ENCODE measurements at regions not wholly inside any gene's neighbourhood (a gene's known extent, or its start where the extent isn't known, plus 50 kb on each side); places are given as distances from the start of the nearest gene placed in this dataset.
"Not testable (repeated sequence)": the region's sequence is repeated elsewhere in the genome, so short reads cannot be mapped to it uniquely, and the experiment has no call there.

DNA sequence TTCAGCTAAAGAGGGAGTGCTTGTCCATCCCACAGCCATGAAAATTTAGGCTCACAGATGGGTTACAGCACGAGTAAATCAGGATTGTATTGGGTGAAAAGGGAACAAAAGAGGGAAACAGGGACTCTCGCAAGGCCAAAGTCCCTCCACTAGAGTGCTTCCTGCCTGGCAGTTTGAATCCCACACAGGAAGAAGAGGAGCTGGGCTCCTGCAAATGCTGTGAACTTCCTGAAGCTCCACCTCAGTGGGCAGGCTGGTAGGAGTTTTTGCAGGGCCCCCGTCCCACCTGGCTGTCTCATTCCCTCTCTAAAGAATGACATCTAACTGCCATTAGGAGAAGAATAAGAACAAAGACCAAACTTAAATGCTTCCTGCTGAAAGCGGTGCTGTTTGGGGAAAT is 712.0 kb upstream of the PRMT6 start:
- no peak for DNase-seq

DNA sequence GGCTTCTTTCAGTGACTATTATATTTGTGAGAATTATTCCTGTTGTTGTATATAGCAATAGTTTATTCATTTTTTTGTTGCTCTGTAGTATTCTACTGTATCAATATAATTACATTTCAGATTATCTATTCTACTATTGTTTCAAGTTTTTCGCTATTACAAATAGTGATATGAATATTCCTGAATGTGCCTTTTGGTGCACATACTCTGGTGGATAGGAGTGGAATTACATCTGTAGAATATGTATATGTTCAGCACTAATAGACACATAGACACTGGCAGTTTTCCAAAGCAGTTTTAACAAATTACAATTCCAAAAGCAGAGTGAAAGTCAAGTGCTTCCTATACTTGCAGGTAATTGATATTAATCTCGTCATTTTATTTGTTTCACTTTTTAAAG is 696.2 kb upstream of the PRMT6 start:
- peak; percentile 16 for DNase-seq

DNA sequence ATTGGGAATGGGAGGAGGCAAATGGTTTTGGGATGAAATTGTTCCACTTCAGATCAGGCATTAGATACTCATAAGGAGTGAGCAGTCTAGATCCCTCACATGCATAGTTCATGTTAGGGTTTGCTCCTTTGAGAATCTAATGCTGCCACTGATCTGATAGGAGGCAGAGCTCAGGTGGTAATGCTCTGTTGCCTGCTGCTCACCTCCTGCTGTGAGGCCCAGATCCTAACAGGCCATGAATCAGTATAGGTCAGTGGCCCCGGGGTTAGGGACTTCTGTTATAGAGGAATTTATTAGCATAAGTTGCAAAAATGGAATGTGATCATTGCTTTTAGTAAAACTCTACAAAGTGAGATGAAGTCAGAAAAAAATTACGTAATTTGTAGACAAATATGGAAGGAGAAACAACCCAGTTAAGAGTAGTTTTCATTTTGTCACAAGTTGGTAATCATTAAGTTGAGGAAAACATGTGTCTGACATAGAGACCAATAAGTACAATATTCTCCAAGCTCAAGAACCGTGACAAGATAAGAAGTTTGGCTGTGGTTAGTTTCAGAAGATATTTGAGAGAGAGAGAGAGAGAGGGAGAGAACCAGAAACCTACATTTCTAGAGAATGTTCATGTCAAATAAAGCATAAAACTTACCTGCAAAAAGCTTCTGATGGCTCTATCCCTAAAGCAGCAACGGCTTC is 689.7 kb upstream of the PRMT6 start:
- no peak for DNase-seq

DNA sequence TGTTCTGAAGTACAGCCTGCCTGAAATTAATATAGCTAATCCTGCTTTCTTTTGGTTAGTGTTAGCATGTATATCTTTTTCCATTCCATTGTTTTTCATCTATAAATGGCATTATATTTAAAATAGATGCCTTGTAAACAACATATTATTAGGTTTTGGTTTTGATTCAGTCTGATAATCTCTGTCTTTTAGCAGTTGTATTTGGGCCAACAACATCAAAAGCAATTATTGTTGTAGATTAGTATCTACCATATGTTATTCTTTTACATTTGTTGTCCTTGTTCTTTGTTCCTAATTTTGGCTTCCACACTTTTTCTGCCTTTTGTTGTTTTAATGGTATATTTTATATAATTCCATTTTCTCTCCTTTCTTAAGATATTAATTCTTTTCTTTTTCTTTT is 678.2 kb upstream of the PRMT6 start:
- DNase-seq, result no peak

DNA sequence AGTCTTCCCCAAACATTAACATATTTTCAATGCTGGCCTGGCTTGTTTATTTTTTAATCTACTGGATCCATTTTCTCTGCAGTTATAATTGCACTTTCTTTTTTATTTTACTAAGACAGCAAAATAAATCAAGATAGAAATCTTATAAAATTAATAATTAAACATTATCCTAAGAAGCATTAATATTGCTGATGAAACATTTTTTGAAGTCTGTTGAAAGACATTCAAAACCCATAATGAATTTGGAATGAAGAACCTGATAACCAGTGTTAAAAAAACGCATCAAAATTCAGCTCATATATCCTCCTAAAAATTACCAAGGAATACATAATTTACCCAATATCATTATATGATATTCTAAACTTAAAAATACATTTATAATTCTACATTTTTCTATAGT is 675.7 kb upstream of the PRMT6 start:
- DNase-seq, result no peak

DNA sequence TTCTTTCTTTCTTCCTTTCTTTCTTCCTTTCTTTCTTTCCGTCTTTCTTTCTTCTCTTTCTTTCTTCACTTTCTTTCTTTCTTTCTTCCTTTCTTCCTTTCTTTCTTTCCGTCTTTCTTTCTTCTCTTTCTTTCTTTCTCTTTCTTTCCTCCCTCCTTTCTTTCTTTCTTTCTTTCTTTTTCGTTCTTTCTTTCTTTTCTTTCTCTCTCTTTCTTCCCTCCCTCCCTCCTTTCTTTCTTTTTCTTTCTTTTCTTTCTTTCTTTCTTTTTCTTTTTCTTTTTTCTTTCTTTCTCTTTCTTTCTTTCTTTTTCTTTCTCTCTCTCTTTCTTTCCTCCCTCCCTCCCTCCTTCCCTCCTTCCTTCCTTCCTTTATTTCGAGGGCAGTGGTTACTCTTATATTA is 667.3 kb upstream of the PRMT6 start:
- not testable (repeated sequence) for DNase-seq

DNA sequence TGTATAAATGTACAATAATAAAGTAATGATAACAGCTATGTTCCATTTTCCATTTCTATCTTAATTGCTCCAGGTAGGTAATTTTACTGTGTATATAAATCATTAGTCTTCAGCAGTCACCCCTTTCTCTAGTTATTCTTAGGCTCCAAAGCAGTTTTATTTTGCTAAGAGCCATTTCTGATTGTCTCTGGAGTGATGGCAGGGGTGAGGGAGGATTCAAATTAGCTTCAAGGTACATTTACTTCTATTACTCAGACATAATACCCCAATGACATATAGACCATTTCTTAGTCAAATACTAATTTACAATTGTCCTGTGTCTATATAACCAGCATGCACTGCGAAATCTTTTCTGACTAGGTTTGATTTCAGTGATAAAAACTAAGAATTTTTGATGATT is 663.4 kb upstream of the PRMT6 start:
- DNase-seq, result no peak

DNA sequence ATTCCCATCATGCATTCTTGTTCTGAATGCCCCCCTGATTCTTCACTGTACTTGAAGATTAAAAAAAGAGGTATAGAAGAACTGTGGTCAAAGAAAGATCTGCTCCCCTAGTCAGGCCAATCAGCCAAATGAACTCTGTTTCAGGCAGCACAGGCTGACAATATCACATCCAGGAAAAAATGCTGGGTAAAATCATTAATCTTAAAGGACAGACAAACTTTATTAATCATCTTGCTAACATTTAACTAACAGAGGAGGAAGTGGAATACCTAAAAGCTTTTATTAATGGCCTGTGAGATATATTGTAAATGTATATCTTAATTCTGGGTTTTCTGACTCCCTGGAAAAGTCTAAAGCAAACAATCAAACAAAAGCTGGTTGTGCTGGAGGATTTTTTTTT is 660.5 kb upstream of the PRMT6 start:
- no peak for DNase-seq

DNA sequence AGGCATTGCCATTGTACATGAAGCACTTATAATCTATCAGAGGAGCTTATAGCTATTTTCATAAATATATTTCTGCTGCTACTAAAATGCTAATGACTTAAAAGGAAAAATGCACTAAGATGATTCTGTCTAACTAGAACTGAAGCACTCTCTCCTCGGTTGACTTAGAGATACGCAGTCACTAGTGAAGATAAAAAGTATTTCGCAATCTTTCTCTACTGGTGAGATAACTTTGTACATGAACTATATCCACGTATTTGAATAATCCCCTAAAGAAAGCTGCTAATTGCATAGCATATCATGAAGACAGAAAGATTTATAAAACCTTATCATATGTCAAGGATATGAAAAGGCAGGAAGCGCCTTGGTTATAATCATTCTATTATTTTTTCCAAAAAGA is 658.1 kb upstream of the PRMT6 start:
- peak; percentile 46 for DNase-seq

DNA sequence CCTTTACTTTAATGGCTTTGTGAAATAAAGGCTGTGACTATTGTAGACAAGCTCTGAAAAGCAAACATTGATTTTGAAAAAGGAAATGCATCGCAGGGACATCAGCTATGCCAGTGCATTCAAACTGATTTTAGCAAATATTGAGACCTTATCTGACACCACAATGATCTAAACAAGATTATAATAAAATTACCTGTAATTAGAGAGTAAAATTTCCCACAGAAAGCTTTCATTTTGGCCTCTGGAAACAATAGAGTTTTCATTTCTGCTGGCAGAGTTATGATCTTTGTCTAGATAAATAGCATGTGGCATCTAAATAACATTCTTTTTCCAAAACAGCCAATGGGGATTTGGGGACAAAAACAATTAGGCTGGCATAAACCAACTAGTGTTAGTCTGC is 650.4 kb upstream of the PRMT6 start:
- no peak for DNase-seq

DNA sequence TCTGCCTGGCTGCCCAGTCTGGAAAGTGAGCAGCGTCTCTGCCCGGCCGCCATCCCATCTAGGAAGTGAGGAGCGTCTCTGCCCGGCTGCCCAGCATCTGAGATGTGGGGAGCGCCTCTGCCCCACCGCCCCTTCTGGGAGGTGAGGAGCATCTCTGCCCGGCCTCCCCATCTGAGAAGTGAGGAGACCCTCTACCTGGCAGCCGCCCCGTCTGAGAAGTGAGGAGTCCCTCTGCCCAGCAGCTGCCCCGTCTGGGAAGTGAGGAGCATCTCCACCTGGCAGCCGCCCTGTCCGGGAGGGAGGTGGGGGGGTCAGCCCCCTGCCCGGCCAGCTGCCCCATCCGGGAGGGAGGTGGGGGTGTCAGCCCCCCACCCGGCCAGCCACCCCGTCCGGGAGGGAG is 644.2 kb upstream of the PRMT6 start:
- not testable (repeated sequence) for DNase-seq

DNA sequence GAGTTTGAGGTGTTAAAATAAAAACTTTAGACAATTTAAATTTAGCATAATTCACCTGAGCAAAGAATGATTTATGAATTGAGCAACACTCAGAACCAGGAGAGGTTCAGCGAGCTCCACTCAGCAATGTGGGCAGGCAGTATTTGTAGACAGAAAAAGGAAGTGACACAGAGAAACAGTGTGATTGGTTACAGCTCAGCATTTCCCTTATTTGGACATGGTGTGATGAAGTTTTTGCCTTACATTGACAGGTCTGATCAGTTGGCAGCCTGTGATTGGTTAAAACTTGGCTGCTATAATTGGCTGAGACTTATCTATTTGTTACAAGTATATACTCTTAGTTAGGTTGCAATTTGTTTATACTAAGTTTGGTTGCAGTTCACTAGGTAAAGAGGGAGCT is 621.2 kb upstream of the PRMT6 start:
- peak; percentile 50 for DNase-seq

DNA sequence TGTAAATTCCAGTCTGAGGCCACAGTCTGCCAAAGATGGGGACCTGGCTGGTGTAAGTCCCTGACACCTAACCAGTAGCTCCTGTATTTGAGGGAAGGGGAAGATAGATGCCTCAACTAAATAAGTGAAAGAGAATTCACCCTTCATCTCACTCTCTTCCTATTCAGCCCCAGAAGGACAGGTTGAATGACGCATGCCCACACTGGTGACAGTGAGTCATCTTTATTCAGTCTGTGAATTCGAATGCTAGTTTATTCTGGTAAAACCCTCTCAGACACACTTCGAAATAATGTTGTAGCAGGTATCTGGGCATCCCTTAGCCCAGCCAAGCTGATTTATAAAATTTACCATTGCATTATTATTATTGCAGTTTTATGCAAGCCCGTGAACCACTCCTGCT is 617.0 kb upstream of the PRMT6 start:
- DNase-seq, result no peak

DNA sequence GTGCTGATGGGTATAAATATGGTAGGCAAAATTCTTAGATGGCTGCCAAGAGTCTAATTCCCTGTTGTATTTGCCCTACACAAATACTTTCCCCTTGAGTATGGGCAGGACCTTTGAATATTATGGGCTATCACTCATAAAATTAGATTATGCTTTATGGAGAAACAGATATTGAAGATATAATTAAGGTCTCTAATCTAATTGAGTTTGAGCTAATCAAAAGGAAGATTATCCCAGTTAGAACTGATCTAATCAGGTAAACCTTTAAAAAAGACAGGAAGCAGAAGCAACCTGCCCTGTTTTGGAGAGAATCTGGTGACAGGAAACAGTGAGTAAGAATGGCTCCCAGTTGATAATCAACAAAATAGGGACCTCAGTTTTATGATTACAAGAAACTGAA is 609.0 kb upstream of the PRMT6 start:
- no peak for DNase-seq

DNA sequence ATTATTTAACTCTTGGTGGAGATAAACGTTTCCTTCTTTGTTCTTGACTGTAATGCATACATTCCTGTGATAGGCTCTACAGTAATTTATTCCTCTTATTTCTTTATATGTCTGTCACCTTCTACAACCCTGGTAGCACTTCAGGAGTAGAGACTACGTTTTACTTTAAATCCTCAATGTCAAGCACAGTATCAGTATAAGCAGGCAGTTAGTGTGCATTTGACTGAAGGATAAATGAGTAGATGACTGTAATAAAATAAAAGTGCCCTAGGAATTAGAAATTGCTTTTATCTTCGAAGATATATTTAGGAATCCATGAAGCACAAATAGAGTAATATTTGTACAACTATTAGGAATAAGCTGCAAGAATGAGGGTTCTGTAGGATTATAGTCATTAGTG is 599.6 kb upstream of the PRMT6 start:
- no peak for DNase-seq

DNA sequence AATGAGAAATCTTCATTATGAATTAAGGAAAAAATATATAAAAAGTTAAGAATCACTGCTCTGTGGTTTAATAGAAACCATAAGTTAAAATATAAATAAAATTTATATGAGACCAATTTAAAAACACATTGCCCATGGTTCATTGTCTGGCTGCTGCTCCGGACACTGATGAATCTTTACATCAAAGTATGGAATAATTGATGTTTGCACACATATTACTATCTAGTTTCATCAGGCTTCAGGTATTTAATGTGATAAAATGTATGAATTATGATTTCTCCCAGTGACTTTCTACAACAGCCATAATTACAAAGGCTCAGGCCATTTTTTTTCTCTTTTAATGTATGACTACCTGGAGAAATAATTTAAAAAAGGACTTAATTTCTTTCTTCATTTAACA is 599.1 kb upstream of the PRMT6 start:
- no peak for DNase-seq

DNA sequence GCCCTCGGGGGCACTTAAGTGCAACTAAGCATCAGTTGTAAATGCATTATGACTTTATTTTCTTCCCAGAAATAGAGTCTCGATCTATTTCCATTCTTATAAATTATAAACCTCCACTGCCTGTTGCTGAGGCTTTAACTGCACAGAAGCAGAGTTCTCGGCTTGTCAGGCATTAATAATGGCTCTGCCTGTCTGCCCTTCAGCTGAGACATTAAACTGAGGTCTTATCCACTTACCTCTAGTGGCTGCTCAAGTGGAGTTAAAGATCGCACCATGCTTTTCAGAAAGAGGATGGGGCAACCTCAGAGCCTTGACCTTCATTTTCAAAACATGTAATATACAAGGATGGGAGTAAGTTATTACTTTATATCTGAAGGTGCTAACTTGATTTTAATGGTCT is 597.6 kb upstream of the PRMT6 start:
- DNase-seq, result no peak

DNA sequence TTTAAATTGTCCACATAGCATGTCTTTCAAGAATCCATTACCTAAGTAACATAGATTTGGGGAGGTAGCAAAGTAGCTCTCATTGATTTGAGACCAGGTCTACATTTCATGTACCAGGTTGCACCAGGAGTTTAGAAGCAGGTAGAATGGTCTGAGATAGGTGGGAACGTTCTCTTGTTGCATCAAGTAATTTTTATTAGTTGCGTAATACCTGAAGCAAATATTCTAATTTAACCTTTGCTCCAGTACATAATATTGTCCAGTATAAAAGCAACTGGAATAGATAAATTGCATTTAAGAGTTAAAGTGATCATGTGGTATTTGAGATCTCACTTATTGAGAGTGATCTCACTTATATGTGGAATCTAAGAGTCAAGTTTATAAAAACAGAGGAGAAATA is 597.1 kb upstream of the PRMT6 start:
- DNase-seq, result no peak

DNA sequence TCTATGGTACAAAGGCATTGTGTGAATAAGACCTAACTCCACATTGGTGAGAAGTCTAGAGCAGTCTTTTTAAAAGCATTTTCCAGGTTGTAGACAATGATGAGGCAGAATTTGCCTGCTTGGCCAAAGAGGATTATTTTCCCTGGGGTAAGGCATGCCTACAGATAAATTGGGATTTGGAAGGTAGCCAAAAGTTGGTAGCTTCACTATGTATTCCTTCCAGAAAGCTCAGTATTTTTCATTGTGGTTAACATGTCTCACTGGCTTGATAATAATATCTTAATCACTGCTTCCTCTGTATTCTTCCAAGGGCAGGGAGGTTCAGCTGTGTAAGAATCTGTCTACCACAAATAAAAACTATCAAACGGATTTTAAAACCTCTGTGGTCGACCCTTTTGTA is 590.8 kb upstream of the PRMT6 start:
- no peak for DNase-seq

DNA sequence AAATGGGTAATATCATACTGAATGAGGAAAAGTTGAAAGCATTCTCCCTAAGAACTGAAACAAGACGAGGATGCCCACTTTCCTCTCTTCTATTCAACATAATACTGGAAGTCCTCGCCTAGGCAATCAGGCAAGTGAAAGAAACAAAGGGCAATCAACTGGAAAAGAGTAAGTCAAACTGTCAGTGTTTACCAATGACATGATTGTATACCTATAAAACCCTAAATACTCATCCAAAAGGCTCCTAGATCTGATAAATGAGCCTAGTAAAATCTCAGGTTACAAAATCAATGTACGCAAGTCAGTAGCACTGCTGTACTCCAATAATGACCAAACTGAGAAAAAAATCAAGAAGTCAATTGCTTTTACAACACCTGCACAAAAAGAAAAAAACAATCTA is 575.8 kb upstream of the PRMT6 start:
- no peak for DNase-seq

DNA sequence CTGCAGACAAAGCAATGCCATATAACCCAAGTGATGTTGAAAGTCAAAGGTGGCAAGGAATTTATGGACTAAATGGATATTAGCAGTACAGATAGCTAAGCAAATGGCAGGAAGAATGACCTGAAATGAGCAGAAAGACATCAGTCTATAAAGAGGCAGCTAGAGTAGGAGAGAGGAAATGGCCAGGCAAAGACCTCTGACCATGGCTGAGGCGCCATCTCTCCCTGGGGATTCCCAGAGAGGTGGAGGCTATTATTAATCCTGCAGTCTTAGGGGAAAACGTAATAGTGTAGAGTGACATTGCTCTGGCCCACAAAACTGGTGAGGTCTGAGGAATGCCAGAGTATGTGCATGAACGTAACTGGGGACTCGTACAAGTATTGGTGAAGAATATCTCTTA is 563.6 kb upstream of the PRMT6 start:
- DNase-seq, result no peak

DNA sequence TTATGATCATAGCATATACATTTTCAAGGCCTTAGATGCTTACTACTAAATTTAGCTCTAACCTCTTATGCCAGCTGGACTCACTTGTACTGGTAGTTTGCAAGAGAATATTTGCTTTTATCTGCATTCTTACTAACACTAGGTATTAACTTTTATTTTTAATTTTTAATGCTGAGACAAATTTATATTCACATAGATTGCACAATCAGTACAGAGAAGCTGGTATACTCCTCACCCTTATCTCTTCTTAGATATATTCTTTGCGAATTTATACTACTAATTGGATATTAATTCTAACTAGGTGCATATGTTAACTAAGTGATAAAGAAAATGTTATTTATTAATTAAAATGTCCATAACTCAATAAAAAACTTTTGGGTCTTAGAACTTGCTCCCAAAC is 561.8 kb upstream of the PRMT6 start:
- DNase-seq, result no peak

DNA sequence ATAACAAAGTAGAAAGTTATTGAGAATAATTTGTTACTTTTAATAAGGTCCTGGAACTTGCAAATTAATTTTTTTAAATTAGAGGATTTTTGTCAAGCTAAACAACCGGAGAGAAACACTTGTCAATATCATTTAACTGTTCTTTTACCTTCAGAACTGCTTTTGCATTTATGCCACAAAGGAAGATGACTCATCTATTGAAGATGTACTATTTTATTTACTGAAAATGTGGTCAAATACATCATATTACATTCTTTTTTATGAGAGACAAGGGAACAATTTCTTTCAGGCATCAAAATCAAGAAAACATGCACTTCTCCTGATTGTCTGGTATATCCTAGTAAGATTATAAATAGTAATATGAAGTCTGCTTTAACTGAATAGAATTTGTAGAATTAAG is 558.2 kb upstream of the PRMT6 start:
- no peak for DNase-seq

DNA sequence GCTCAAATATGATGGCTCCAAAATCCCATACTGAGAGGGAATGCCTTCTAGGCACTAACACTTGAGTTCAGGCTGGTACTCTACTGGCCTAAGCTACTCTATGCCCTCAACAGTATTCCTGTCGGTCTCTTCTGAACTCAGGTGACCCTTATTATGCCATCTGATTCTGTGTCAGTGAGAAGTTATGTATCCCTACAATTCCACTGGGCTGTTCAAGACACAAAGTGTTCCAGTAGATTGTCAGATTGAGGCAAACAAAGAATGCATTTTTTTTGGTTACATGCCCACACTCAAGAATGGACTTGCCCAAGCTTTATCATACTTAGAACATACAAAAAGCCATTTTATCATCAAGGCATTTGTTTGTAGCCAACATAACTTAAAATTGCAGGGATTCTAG is 553.8 kb upstream of the PRMT6 start:
- no peak for DNase-seq

DNA sequence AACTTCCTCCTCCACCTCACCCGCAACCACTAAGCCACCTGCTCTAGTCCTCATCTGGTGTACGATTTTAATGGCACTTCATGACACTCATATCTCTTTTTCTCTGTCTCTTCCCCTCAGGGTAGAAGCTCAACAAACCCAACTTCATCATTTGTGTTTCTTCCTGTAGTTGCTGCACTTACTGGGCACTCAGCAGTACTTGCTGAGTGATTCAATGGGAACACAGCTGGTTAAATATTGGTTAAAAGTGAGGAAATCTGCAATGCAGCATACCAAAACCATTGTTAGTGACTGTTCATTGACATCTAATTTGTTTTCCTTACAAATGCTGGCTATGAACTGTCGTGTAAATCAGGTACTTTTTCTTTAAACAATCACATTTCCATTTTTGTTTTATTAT is 541.1 kb upstream of the PRMT6 start:
- DNase-seq, result no peak

DNA sequence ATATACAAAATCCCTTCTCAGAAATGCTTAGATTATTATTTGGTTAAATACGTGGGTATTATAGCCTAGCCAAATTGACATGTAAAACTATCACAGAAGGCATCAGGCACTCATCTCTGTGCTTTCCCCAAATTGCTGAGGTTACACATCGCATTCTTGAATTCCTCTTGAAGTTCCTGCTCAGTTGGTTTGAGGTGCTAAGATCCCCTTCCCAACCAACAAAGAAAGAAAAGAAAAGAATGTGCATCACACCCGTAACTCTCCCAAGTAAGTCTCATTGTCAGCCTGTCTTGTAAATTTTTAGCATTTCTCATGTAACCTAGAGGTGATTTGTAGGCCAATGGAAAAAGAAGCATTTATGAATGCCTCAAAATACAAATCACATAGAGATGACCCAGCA is 539.2 kb upstream of the PRMT6 start:
- no peak for DNase-seq
